ENCODE measurements at regions not wholly inside any gene's neighbourhood (a gene's known extent, or its start where the extent isn't known, plus 50 kb on each side); places are given as distances from the start of the nearest gene placed in this dataset.

GRCh38 chr2:237150186-237150585 lies 64.5 kb downstream of the COPS8 start:
- DNase-seq (ENCODE audit: low read depth in 4 of 4, low spot score in 1 of 4) = no peak

- DNase-seq (ENCODE audit: low read depth in 4 of 4, low spot score in 1 of 4) = no peak
These were observed 65.2 kb downstream of the COPS8 start for GRCh38 chr2:237150831-237151375.

GRCh38 chr2:237152361-237152760 lies 66.7 kb downstream of the COPS8 start:
- no peak for DNase-seq (ENCODE audit: low read depth in 4 of 4, low spot score in 1 of 4)

GRCh38 chr2:237153181-237153580 lies 67.5 kb downstream of the COPS8 start:
- no peak for DNase-seq (ENCODE audit: low read depth in 4 of 4, low spot score in 1 of 4)

- peak in 2 of 4 experiments; percentile 22 to 30 for DNase-seq (ENCODE audit: low read depth in 4 of 4, low spot score in 1 of 4)
These were observed 68.5 kb downstream of the COPS8 start for GRCh38 chr2:237154082-237154638.

DNA sequence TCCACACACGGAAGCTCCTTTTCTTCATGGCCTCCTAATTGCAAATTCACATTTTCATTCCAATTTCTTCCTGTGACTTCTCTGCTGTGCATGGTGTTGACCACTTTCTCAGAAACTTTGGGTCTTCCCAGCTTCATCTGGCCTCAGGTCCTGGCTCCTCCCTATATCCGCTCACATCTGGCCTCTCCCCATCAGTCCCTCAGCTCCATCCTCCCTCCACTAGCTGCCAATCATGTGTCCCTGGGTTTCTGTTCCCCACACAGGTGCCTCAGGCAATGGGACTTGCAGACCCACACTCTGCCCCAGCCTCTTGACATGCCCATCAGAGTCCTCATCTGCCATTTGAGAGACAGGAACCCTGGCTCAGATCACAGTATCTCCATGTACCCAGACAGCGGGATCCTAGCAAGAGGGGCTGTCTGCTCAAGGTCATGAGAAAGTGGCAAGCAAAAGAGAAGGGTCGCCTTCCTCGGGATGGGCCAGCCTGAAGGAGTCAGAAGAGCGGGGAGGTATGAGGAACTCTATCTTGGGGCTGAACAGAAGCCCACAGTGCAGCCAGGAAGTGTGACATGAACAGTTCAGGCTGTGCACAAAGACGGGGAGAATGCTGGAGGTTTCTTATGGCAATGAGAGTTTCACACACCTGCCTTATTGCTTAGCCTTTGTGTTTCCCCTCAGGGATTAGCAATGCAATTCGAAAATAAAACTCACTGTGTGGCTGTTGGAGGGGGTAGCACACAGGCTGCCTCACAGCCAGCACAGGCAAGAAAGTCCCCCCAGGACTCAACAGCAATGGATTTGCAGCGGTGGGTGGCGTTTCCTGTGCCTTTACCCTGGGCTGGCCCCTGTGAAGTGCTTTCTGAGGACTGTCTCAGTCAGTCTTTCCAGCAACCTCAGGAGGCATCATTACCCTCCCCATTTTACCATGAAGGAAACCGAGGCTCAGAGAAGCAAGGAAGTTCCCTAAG lies 69.5 kb downstream of the COPS8 start:
- peak in 1 of 4 experiments; percentile 36 for DNase-seq (ENCODE audit: low read depth in 4 of 4, low spot score in 1 of 4)

- peak in 1 of 4 experiments; percentile 42 for DNase-seq (ENCODE audit: low read depth in 4 of 4, low spot score in 1 of 4)
These were observed 70.6 kb downstream of the COPS8 start for GRCh38 chr2:237156031-237156856.

- no peak for DNase-seq (ENCODE audit: low read depth in 4 of 4, low spot score in 1 of 4)
These were observed 71.4 kb downstream of the COPS8 start for GRCh38 chr2:237156857-237157779.

DNA sequence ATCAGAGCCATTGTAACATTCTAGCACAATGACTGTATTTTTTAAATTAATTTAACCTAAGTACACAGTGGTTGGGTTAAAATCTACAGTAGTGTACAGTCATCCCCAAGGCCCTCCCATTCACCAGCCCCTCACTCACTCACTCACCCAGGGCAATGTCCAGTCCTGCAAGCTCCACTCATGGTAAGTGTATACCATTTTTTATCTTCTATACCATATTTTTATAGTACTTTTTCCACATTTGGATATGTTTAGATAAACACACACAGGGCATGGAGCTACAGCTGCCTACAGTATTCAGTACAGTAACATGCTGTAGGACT lies 72.1 kb downstream of the COPS8 start:
- no peak for DNase-seq (ENCODE audit: low read depth in 4 of 4, low spot score in 1 of 4)

GRCh38 chr2:237158194-237158593 lies 72.5 kb downstream of the COPS8 start:
- DNase-seq (ENCODE audit: low read depth in 4 of 4, low spot score in 1 of 4) = no peak

- DNase-seq (ENCODE audit: low read depth in 4 of 4, low spot score in 1 of 4) = no peak
These were observed 73.6 kb downstream of the COPS8 start for GRCh38 chr2:237159006-237159911.

DNA sequence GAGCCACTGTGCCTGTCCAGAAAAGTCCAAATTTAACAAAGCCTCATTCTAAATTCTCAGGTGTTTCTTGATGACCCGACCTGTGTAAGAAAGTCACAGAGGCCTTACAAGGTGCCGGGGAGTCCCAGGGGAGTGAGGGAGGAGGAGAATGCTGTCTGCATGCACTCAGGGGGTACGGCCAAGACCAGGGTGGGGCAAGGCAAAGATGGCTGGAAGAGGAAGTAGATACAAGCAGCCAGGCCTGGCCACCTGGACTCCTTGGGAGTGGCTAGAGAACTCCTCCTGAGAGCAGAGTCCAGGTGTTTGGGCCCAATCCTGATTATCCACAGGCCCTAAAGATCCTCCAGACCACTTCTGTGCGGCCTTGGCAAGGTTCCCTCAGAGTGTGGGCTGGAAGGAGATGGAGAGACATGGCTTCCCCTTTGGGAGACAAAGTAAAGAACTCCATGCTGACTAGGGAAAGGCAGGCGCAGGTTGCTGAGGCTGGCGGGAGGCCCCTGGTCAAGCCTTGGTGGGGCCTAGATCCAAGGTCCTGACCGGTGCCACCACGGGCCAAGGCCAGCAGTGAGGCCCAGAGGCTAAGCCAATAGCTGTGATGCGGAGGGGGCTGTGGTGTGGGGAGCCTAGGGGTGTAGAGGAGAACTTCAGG lies 74.7 kb downstream of the COPS8 start:
- no peak for DNase-seq (ENCODE audit: low read depth in 4 of 4, low spot score in 1 of 4)

GRCh38 chr2:237161189-237161588 lies 75.5 kb downstream of the COPS8 start:
- no peak for DNase-seq (ENCODE audit: low read depth in 4 of 4, low spot score in 1 of 4)

DNA sequence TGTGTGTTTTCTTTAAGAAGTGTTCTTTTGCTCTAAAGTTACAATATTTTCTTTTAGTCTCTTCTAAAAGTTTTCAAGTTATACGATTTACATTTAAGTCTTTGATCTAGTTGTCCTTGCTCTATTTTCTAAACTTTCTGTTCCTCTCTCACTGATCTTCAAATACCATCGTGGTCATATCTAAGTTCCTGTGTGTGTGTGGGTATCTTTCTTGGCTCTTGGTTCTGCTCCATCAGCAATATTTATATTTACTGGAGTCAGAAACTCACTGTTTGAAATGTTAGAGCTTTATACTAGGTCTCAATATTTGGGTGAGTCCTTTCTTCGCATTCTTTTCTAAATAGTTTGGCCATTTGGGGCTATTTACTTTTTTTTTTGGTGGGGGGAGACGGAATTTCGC lies 77.3 kb downstream of the COPS8 start:
- no peak for DNase-seq (ENCODE audit: low read depth in 4 of 4, low spot score in 1 of 4)

- no peak for DNase-seq (ENCODE audit: low read depth in 4 of 4, low spot score in 1 of 4)
These were observed 78.9 kb downstream of the COPS8 start for GRCh38 chr2:237164474-237165042.

DNA sequence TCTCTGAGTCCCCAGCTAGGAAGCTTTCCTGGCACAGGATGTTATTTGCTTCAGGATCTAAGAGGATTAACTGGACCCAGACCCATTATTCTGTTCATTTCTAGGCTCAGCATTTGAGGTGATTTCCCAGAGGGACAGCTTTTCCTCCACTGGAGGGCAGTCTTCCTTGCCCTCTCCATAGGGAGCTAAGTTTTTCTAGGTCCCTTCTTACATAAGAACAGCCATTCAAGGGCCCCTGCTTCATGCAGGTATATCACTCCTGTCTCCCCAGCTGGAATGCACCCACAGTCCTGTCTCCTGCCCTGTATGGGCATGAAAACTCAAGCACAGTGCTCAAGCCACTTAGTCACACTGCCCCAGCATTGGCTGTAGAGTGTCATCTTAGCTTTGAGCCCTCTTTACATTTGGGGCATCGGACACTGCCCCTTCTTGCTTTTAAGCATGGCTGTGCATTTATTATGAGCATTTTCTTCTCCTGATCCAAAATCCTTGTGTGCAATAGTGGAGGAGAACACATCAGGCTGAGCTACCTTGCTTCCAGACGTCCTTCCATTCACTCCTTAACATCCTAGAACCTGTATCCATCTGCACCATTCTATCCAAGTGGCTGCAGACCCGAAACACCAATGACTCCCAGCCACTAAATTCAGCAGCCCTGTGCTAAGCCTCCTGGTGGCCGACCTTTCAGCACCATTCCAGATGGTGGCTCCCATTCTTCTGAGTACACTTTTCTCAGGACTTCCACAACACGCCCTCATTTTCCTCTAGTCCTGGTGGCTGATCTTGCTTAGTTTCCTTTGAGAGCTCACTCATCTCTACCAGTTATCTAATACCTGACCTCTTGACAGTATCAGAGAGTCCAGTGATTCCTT lies 80.0 kb downstream of the COPS8 start:
- no peak for DNase-seq (ENCODE audit: low read depth in 4 of 4, low spot score in 1 of 4)

- no peak for DNase-seq (ENCODE audit: low read depth in 4 of 4, low spot score in 1 of 4)
These were observed 81.3 kb downstream of the COPS8 start for GRCh38 chr2:237167038-237167437.

- DNase-seq (ENCODE audit: low read depth in 4 of 4, low spot score in 1 of 4) = no peak
These were observed 82.2 kb downstream of the COPS8 start for GRCh38 chr2:237167934-237168333.
